ENCODE measurements at regions not wholly inside any gene's neighbourhood (a gene's known extent, or its start where the extent isn't known, plus 50 kb on each side); places are given as distances from the start of the nearest gene placed in this dataset.
"Not testable (repeated sequence)": the region's sequence is repeated elsewhere in the genome, so short reads cannot be mapped to it uniquely, and the experiment has no call there.

GRCh38 chr6:138666636-138667035, 106.9 kb upstream of the CCDC28A start:
- DNase-seq = no peak

- no peak for DNase-seq
Measured at GRCh38 chr6:138667408-138667807, 106.2 kb upstream of the CCDC28A start.

- no peak for DNase-seq
Measured at GRCh38 chr6:138671351-138671750, 102.2 kb upstream of the CCDC28A start.

DNA sequence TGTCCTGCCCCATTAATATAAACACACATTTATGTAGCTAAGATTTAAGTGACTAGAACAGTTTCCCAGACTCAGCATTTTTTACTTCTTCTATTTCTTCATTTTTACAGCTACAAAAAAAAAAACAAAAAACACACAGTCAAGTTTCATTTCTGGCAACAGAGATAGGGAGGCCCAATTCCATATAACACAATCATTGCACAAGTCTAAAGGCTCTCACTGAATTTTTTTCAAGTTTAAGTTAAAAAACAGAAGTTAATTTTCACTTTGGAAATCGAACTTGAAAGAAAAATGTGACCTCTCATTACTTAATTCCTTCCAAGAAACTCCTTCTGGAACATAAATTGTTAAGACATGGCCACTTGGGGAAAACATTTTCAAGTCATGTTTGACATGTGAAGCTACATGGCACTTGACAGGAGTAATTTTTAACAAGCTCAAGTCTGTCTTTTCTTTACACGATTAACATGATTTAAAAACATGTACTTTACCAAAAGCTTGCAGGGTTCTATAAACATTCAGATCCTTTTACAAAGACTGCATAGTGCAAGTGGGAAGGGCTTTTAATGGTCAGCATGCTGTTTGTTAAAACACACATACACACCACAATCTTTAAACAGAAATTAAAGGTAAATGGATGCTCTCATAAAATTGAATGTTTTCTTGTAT, 100.1 kb upstream of the CCDC28A start:
- no peak for DNase-seq

DNA sequence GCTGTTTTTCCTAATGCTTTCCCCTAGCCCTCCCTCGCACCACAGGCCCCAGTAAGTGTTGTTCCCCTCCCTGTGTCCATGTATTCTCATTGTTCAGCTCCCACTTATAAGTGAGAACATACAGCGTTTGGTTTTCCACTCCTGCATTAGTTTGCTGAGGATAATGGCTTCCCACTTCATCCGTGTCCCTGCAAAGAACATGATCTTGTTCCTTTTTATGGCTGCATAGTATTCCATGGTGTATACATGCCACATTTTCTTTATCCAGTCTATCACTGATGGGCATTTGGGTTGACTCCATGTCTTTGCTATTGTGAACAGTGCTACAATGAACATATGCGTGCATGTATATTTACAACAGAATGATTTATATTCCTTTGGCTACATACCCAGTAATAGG, 99.1 kb upstream of the CCDC28A start:
- DNase-seq = not testable (repeated sequence)

DNA sequence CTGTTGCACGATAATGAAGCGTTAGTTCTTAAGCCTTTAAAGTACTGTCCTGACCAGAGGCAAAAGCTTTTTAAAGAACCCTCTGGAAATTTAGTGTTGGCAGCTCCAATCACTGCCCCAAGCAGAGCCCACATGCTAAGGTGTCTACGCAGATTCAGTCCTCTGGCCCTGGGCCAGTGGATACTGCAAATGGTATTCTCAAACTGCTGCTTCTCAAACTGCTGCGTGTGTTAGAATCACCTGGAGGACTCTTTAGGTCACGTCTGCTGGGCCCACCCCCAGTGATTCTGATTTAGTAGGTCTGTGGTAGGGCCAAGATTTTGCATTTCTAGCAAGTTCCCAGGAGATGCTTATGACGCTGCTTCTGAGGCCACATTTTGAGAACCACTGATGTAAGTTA, 96.0 kb upstream of the CCDC28A start:
- DNase-seq = no peak

GRCh38 chr6:138678168-138678567, 95.4 kb upstream of the CCDC28A start:
- DNase-seq = no peak

- no peak for DNase-seq
Measured at GRCh38 chr6:138680085-138680484, 93.5 kb upstream of the CCDC28A start.

GRCh38 chr6:138681627-138682026, 91.9 kb upstream of the CCDC28A start:
- DNase-seq = no peak

DNA sequence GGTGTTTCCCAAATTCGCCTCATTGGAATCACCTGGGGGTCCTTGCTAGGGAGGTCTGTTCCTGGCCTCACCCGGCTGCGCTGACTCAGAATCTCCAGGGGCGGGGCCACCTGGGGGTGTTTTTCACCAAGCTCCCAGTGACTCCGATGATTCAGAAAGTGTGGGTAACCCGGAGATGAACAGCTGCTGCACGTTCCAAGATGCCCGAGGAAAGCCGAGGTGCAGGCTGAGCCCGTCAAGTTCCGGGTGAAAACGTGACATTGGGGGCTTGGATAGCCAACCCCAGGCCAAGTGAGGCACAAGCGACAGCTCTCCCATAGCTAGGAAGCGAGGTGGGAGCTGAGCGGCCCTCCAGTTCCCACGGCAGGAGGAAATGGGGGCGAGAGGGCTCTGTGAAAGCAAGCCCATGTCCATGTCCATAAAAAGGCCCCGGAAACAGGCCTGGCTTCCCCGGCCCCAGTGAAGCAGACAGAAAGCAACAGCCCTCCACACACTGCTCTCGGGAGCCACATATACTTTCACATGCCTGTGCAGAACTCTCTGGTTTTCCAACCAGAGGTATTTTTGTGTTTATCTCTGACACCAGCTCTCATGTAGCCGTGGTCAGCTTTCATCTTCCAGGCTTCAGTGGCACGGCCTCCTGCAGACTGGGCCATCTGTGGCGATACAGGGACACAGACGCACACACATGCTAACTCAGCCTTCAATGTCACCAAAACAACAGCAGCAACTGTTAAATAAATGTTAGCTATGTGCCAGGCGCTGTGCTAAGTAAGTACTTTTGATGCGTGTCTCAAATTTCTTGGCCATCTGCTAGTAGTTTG, 90.7 kb upstream of the CCDC28A start:
- no peak for DNase-seq

DNA sequence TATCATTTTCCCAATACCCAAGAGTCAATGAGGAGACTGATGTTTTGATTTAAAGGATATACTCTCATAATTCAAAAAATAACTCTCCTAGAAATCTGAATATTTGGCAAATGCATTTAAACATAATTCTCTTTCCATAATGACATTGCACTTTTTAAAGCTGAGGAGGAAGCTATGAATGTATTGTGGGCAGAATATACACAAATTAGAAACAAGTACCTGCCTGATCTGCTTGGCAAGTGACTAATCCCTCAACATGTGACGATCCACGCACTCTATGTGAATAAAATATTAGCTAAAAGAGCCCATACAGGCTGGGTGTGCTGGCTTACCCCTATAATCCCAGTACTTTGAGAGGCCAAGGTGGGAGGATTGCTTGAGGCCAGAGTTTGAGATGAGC, 88.3 kb upstream of the CCDC28A start:
- DNase-seq = no peak

DNA sequence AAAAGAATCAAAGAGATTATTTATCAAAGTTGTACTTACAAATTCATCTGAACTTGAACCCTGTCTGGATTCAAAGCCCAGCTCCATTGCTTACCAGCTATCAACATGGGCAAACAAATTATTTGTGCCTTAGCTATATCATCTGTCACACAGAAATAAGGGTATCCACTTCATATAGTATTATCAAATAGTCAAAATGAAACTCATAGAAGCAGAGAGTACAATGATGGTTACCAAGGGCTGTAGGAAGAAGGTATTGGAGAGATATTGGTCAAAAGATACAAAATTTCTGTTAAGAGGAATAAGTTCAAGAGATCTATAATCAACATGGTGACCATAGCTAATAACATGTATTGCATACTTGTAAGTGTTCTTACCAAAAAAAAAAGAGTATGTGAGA, 87.8 kb upstream of the CCDC28A start:
- DNase-seq = no peak

- DNase-seq = no peak
Measured at GRCh38 chr6:138688580-138688979, 85.0 kb upstream of the CCDC28A start.

DNA sequence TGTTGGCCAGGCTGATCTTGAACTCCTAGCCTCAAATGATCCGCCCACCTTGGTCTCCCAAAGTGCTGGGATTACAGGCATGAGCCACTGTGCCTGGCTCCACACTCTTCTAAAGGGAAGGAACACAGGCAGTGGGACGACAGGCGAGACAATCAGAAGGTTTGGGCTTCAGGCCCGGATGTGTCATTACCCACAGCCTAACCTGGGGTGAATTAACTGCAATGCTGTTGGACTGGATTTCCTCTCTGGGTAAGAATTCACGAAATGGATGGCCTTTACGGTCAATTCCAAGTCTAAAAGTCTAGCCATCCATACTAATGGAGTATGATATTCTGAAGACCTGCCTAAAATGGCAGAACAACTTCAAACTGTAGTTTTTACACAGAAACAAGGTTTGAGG, 83.7 kb upstream of the CCDC28A start:
- DNase-seq = no peak

DNA sequence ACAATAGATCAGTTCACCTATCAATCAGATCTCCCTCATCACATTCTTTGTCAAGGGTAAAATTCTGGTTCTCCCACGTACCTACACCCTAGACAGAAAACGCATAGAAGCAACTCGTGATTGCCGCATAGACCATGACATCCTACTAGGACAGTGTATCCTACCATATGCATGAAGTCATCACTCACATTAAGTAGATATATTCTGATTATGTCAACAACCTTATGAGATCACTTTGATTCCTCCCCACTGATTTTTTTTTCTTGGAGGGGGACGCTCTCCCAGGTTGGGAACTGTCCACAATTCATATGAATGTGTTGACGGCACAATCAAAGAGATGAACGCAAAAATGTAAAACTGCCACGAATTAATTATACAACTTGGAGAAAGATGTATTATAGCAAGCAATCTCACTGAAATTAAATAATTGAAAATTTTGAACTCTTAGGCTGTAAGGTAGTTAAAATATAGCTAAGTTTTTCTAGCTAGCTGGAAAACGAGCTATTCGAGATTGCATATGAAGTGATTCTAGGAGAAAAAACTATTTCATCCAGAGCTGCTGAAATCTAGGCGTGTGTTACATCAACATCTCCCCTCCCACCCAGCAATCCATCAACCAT, 82.5 kb upstream of the CCDC28A start:
- DNase-seq = no peak

DNA sequence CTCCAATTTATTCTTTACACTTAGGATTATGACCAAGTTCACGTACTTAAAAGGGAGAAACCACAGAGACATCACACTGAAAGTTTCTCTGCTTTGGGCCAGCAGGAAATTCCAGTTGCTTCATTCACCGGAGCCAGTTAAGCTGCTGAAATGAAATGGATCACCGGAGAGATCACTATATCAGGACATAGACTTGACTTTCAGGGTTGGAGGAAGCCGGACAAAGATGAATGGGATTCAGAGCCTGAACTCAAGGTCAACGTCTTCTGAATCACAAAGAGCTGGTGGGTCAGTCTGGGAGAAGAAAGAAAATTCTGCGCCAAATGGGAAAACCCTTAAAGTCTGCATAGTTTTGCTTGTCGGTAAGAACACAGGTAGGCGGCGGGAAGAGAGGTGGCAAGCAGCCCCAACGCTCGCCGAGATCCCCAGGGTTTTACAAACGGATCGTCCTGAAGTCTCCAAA, 81.9 kb upstream of the CCDC28A start:
- no peak for DNase-seq

GRCh38 chr6:138692058-138692977, 81.3 kb upstream of the CCDC28A start:
- peak; percentile 27 for DNase-seq

DNA sequence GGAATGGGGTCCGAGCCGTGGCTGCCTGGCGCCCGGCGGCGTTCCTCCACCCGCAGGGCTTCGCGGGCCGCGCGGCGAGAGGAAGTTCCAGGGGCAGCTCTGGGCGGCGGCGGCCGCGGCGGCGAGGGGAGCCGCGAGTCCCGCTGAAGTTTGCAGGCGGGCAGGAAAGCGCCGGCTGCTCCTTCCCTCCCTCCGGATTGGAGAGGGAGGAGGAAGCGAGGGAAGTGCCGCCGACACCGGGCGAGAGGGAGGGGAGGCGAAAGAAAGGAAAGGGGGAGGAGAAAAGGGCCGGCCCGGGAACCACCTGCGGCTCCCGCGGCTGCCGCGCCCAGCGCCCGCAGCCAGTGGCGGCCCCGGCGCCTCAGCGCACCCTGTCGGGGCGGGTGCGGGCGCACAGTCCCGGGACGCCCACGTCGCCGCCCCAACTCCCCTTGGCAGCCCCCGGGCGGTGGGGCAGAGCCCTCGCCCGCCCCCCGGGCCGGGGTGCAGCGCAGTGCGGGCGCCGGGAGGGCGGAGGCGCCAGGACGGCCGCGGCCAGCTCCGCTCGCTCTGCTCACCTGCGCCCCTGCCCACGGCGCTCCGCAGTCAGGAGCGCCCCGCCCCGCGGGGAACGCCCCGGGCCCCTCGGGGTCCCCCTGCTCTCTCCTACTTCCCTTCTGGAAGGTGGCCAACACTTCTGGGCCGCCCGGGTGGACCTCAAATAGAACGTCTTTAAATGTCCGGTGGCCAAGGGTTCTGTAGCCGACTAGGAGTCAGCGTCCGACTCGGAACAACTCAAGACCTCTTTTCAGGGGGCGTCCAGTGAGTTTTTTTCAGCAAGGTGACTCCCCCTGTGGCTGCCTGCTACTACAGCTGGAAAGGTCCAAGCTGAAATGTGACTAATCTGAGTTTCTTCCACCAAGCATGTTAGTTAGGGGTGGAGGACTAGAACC, 80.3 kb upstream of the CCDC28A start:
- DNase-seq = no peak

GRCh38 chr6:138695193-138695592, 78.4 kb upstream of the CCDC28A start:
- no peak for DNase-seq

DNA sequence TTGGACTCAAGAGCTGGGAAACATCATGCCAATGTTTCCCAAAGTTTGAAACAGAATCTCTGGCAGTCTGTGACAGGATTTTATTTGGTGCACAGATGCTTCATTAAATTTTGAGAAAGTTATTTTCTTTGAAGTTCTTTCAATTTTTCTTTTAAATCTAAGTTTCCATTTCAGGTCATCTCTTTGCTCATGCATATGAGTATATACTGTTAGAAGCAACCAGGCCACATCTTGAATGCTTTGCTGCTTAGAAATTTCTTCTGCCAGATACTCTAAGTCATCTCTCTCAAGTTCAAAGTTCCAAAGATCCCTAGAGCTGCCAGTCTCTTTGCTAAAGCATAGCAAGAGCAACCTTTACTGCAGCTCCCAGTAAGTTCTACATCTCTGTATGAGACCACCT, 59.1 kb upstream of the CCDC28A start:
- no peak for DNase-seq

- DNase-seq = no peak
Measured at GRCh38 chr6:138716013-138716412, 57.6 kb upstream of the CCDC28A start.

All from effector CD8-positive, alpha-beta T cell (primary cell).